Osteocyte (in vitro differentiated cells): ENCODE measurements at regions not wholly inside any gene's neighbourhood (a gene's known extent, or its start where the extent isn't known, plus 50 kb on each side); places are given as distances from the start of the nearest gene placed in this dataset.

Experiments used
- DNase-seq: peaks from one replicate; pipeline ENCODE4 v3.0.0; 2021; ENCODE audit warnings: mixed read lengths; ENCODE audit not compliant: unreplicated experiment; ENCODE audit errors: extremely low spot score
- H3K27ac Mint-ChIP-seq: one replicate; pipeline ENCODE4 v1.8.0; 2021; ENCODE audit warnings: mild to moderate bottlenecking, mixed read lengths; ENCODE audit not compliant: unreplicated experiment
- H3K27me3 Mint-ChIP-seq: one replicate; pipeline ENCODE4 v1.8.0; 2021; ENCODE audit warnings: mixed read lengths; ENCODE audit not compliant: unreplicated experiment
- H3K36me3 Mint-ChIP-seq: one replicate; pipeline ENCODE4 v1.8.0; 2021; ENCODE audit warnings: mixed read lengths; ENCODE audit not compliant: unreplicated experiment
- H3K4me1 Mint-ChIP-seq: one replicate; pipeline ENCODE4 v1.8.0; 2021; ENCODE audit warnings: mixed read lengths; ENCODE audit not compliant: unreplicated experiment
- H3K4me3 Mint-ChIP-seq: one replicate; pipeline ENCODE4 v1.8.0; 2021; ENCODE audit warnings: mild to moderate bottlenecking, moderate library complexity, mixed read lengths; ENCODE audit not compliant: unreplicated experiment
- H3K9me3 Mint-ChIP-seq: one replicate; pipeline ENCODE4 v1.8.0; 2021; ENCODE audit warnings: mixed read lengths; ENCODE audit not compliant: unreplicated experiment
- CTCF ChIP-seq: fragments of 200-600 bp; sonication (generic); IDR thresholded peaks from 2 replicates; pipeline ENCODE4 v1.5.0; 2021; ENCODE audit warnings: antibody characterized with exemption, mild to moderate bottlenecking, moderate library complexity

- H3K27me3 Mint-ChIP-seq, result no peaks in the 10 kb centered on the region
- no peak overlapping the region for H3K27ac Mint-ChIP-seq
- H3K4me1 Mint-ChIP-seq, result peaks cover 22% of the 10 kb centered on the region
- no peaks in the 10 kb centered on the region for H3K9me3 Mint-ChIP-seq
- no peak for TF ChIP-seq CTCF
- no peak for DNase-seq
- H3K36me3 Mint-ChIP-seq, result no peaks in the 10 kb centered on the region
- H3K4me3 Mint-ChIP-seq, result no peak overlapping the region
These were observed 348.2 kb upstream of the NUDT12 start for GRCh38 chr5:103910786-103911185.

GRCh38 chr5:103910011-103910410 is 347.4 kb upstream of the NUDT12 start:
- DNase-seq, result no peak
- no peak overlapping the region for H3K27ac Mint-ChIP-seq
- H3K9me3 Mint-ChIP-seq, result no peaks in the 10 kb centered on the region
- H3K27me3 Mint-ChIP-seq, result no peaks in the 10 kb centered on the region
- peaks cover 18% of the 10 kb centered on the region for H3K4me1 Mint-ChIP-seq
- TF ChIP-seq CTCF, result no peak
- H3K4me3 Mint-ChIP-seq, result no peak overlapping the region
- no peaks in the 10 kb centered on the region for H3K36me3 Mint-ChIP-seq

- no peak for DNase-seq
- no peak overlapping the region for H3K27ac Mint-ChIP-seq
- peaks cover 4% of the 10 kb centered on the region for H3K9me3 Mint-ChIP-seq
- H3K4me1 Mint-ChIP-seq, result peaks cover 17% of the 10 kb centered on the region
- no peak overlapping the region for H3K4me3 Mint-ChIP-seq
- no peak for TF ChIP-seq CTCF
- H3K36me3 Mint-ChIP-seq, result no peaks in the 10 kb centered on the region
- H3K27me3 Mint-ChIP-seq, result no peaks in the 10 kb centered on the region
These were observed 346.8 kb upstream of the NUDT12 start for GRCh38 chr5:103909391-103909790.

- TF ChIP-seq CTCF, result no peak
- no peak for DNase-seq
- Mint-ChIP-seq H3K4me3 (no peak overlapping the region), H3K27ac (no peak overlapping the region), H3K36me3 (no peaks in the 10 kb centered on the region), H3K9me3 (peaks cover 10% of the 10 kb centered on the region), H3K27me3 (no peaks in the 10 kb centered on the region), H3K4me1 (peaks cover 17% of the 10 kb centered on the region)
These were observed 345.9 kb upstream of the NUDT12 start for GRCh38 chr5:103908336-103909080.

GRCh38 chr5:103907001-103907400 is 344.4 kb upstream of the NUDT12 start:
- peaks cover 17% of the 10 kb centered on the region for H3K4me1 Mint-ChIP-seq
- no peak for DNase-seq
- no peak overlapping the region for H3K4me3 Mint-ChIP-seq
- no peak for TF ChIP-seq CTCF
- H3K9me3 Mint-ChIP-seq, result peaks cover 10% of the 10 kb centered on the region
- H3K36me3 Mint-ChIP-seq, result no peaks in the 10 kb centered on the region
- no peak overlapping the region for H3K27ac Mint-ChIP-seq
- no peaks in the 10 kb centered on the region for H3K27me3 Mint-ChIP-seq
